ENCODE measurements at regions not wholly inside any gene's neighbourhood (a gene's known extent, or its start where the extent isn't known, plus 50 kb on each side); places are given as distances from the start of the nearest gene placed in this dataset.

DNA sequence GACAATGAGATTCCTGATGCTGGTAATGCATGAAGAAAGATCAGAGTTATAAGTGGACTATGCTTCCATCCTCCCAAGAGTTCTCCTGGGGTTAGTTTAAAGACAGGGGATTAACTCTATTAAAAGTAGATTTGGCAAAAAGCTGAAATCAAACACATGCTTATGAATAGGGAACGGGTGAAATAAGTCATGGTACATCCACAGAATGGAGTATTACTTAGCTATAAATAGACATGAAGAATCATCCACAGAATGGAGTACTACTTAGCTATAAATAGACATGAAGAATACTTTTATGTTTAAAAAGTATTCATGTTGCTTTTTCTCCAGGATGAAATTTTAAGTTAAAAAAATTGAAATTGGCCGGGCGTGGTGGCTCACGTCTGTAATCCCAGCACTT lies 596.4 kb upstream of the B3GAT1 start:
- Histone ChIP-seq H3K79me2 (ENCODE audit: low read depth) (no peaks in the 10 kb centered on the region), H4K20me1 (ENCODE audit: low read depth) (no peaks in the 10 kb centered on the region), H3F3A (ENCODE audit: low read depth) (no peaks in the 10 kb centered on the region), H3K4me1 (peaks cover 20% of the 10 kb centered on the region), H3K4me2 (no peak overlapping the region), H3K9ac (no peak overlapping the region), H3K4me3 (no peak overlapping the region), H3K36me3 (no peaks in the 10 kb centered on the region), H3K9me3 (ENCODE audit: low read depth) (no peaks in the 10 kb centered on the region), H3K27ac (no peak overlapping the region), H2AFZ (replicated peaks) (no peak overlapping the region), H3K27me3 (no peaks in the 10 kb centered on the region)
- H3K27me3 Mint-ChIP-seq (ENCODE audit: insufficient read depth, low read depth), result peaks cover 16% of the 10 kb centered on the region
- peak overlapping the region; percentile 95 for H3K27ac Mint-ChIP-seq
- no peaks in the 10 kb centered on the region for H3K36me3 Mint-ChIP-seq
- peaks cover 41% of the 10 kb centered on the region for H3K4me1 Mint-ChIP-seq
- no peak for DNase-seq (ENCODE audit: low spot score)
- H3K4me3 Mint-ChIP-seq, result peak overlapping the region; percentile 66
- TF ChIP-seq EZH2phosphoT487 (IDR thresholded peaks at IDR 0.05) (no peak), EZH2 (IDR thresholded peaks at IDR 0.05) (no peak)
- TF ChIP-seq, protein P1, sequence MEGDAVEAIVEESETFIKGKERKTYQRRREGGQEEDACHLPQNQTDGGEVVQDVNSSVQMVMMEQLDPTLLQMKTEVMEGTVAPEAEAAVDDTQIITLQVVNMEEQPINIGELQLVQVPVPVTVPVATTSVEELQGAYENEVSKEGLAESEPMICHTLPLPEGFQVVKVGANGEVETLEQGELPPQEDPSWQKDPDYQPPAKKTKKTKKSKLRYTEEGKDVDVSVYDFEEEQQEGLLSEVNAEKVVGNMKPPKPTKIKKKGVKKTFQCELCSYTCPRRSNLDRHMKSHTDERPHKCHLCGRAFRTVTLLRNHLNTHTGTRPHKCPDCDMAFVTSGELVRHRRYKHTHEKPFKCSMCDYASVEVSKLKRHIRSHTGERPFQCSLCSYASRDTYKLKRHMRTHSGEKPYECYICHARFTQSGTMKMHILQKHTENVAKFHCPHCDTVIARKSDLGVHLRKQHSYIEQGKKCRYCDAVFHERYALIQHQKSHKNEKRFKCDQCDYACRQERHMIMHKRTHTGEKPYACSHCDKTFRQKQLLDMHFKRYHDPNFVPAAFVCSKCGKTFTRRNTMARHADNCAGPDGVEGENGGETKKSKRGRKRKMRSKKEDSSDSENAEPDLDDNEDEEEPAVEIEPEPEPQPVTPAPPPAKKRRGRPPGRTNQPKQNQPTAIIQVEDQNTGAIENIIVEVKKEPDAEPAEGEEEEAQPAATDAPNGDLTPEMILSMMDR (IDR thresholded peaks at IDR 0.05), result no peak
- H3K9me3 Mint-ChIP-seq, result peaks cover 10% of the 10 kb centered on the region

DNA sequence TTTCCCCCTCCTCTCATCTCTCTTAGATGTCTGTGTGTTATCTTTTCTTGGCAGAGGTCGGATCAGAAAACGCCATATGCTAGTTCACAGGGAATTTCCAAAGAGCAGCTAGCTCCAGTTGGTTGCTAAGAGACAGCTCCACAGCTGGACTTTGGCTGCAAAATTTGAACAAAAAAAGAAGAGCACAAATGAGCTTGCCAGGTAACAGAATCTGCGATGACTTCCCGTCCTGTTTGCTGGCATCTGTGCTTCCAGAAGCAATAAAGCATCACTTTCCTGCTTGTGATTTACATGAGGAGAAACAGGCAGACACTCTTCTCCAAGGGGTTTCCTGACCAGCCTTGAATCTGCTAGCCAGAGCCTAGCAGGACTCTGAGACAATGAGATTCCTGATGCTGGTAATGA lies 596.0 kb upstream of the B3GAT1 start:
- Mint-ChIP-seq H3K36me3 (no peaks in the 10 kb centered on the region), H3K4me3 (peak overlapping the region; percentile 66), H3K27ac (peak overlapping the region; percentile 95), H3K9me3 (peaks cover 10% of the 10 kb centered on the region), H3K4me1 (peaks cover 41% of the 10 kb centered on the region), H3K27me3 (ENCODE audit: insufficient read depth, low read depth) (peaks cover 16% of the 10 kb centered on the region)
- Histone ChIP-seq H3F3A (ENCODE audit: low read depth) (no peaks in the 10 kb centered on the region), H2AFZ (replicated peaks) (peak overlapping the region; percentile 4), H3K4me1 (peaks cover 20% of the 10 kb centered on the region), H3K9ac (no peak overlapping the region), H3K9me3 (ENCODE audit: low read depth) (no peaks in the 10 kb centered on the region), H3K4me3 (no peak overlapping the region), H3K27me3 (no peaks in the 10 kb centered on the region), H3K79me2 (ENCODE audit: low read depth) (no peaks in the 10 kb centered on the region), H3K27ac (no peak overlapping the region), H3K36me3 (no peaks in the 10 kb centered on the region), H4K20me1 (ENCODE audit: low read depth) (no peaks in the 10 kb centered on the region), H3K4me2 (no peak overlapping the region)
- DNase-seq (ENCODE audit: low spot score), result peak; percentile 24
- TF ChIP-seq EZH2 (IDR thresholded peaks at IDR 0.05) (no peak), EZH2phosphoT487 (IDR thresholded peaks at IDR 0.05) (no peak)
- TF ChIP-seq, protein P1 (IDR thresholded peaks at IDR 0.05), result no peak

DNA sequence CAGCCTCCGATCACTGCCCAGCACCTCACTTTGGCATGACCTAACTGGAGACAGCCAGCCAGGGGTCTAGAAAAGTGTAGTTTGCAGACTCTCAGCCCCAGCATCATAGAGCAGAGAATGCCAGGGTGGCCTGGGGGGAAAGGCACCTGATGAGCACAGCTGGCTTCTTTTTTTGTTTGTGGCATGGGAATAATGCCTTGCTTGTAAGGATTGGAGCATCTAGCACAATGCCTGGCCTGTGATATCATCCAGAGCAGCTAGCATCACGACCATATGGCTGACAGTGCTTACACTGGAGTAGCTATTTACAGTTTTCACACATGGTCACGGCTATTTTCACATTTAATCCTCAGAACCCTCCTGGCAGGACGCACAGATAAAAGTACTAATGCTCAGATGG lies 594.8 kb upstream of the B3GAT1 start:
- H3K27me3 Mint-ChIP-seq (ENCODE audit: insufficient read depth, low read depth), result peaks cover 12% of the 10 kb centered on the region
- Histone ChIP-seq H3K27me3 (no peaks in the 10 kb centered on the region), H3K4me1 (peaks cover 20% of the 10 kb centered on the region), H3K79me2 (ENCODE audit: low read depth) (no peaks in the 10 kb centered on the region), H3K36me3 (no peaks in the 10 kb centered on the region), H2AFZ (replicated peaks) (no peak overlapping the region), H3K27ac (no peak overlapping the region), H3K9me3 (ENCODE audit: low read depth) (no peaks in the 10 kb centered on the region), H3K4me3 (no peak overlapping the region), H3F3A (ENCODE audit: low read depth) (no peaks in the 10 kb centered on the region), H4K20me1 (ENCODE audit: low read depth) (no peaks in the 10 kb centered on the region), H3K9ac (no peak overlapping the region), H3K4me2 (peak overlapping the region; percentile 13)
- H3K4me3 Mint-ChIP-seq, result no peak overlapping the region
- TF ChIP-seq EZH2 (IDR thresholded peaks at IDR 0.05) (no peak), EZH2phosphoT487 (IDR thresholded peaks at IDR 0.05) (no peak)
- TF ChIP-seq, protein P1 (IDR thresholded peaks at IDR 0.05), result no peak
- peaks cover 48% of the 10 kb centered on the region for H3K4me1 Mint-ChIP-seq
- peaks cover 6% of the 10 kb centered on the region for H3K9me3 Mint-ChIP-seq
- H3K36me3 Mint-ChIP-seq, result no peaks in the 10 kb centered on the region
- H3K27ac Mint-ChIP-seq, result no peak overlapping the region
- peak; percentile 25 for DNase-seq (ENCODE audit: low spot score)
